Peyer's patch (tissue), 4 donors: ENCODE measurements at regions not wholly inside any gene's neighbourhood (a gene's known extent, or its start where the extent isn't known, plus 50 kb on each side); places are given as distances from the start of the nearest gene placed in this dataset.

Source experiments
- DNase-seq, 3 donors: peaks; one replicate each; pipeline ENCODE4 v3.0.0-alpha.2; 2017 to 2019
- H3K27ac ChIP-seq, 4 donors: fragments of 200-600 bp; sonication (generic); one replicate each; pipeline ENCODE4 v1.5.1; 2016 to 2019
- H3K27me3 ChIP-seq, 2 donors: fragments of 200-600 bp; sonication (generic); one replicate each; pipeline ENCODE4 v1.5.1; 2019
- H3K36me3 ChIP-seq, 3 donors: fragments of 200-600 bp; sonication (generic); one replicate each; pipeline ENCODE4 v1.5.1; 2016 to 2019
- H3K4me1 ChIP-seq, 4 donors: fragments of 200-600 bp; sonication (generic); one replicate each; pipeline ENCODE4 v1.5.1; 2016 to 2019
- H3K4me3 ChIP-seq, 4 donors: fragments of 200-600 bp; sonication (generic); 1 replicate in 3 of 4; 2 replicates in 1 of 4; pipeline ENCODE4 v1.5.1; 2016 to 2019; ENCODE audit warnings: mild to moderate bottlenecking in 1 of 4
- H3K9me3 ChIP-seq, 4 donors: fragments of 200-600 bp; sonication (generic); one replicate each; pipeline ENCODE4 v1.5.1; 2016 to 2019; ENCODE audit warnings: mild to moderate bottlenecking in 1 of 4
- CTCF ChIP-seq, 6 experiments: fragments of 450-650 bp in 4 of 6; fragments of 200-600 bp in 2 of 6; sonication (generic) in 1 of 6; IDR thresholded peaks; one replicate each; pipeline ENCODE4 v1.5.1; 2017 to 2019; ENCODE audit warnings: antibody characterized with exemption in 6 of 6, mild to moderate bottlenecking in 3 of 6, moderate library complexity in 1 of 6
- POLR2A ChIP-seq, 2 donors: fragments of 450-650 bp; IDR thresholded peaks; one replicate each; pipeline ENCODE4 v1.5.1; 2017; ENCODE audit warnings: antibody characterized with exemption in 2 of 2, mild to moderate bottlenecking in 2 of 2, moderate library complexity in 2 of 2

GRCh38 chr15:89397653-89398023 is 63.0 kb upstream of the POLG start:
- H3K4me3 ChIP-seq = no peak overlapping the region
- no peak for TF ChIP-seq CTCF (IDR thresholded peaks at IDR 0.05)
- no peak for TF ChIP-seq POLR2A (IDR thresholded peaks at IDR 0.05)
- H3K36me3 ChIP-seq = no peaks in the 10 kb centered on the region
- no peak for DNase-seq
- no peak overlapping the region for H3K27ac ChIP-seq
- peaks cover 0 to 23% of the 10 kb centered on the region in 2 donors for H3K27me3 ChIP-seq
- H3K9me3 ChIP-seq = no peaks in the 10 kb centered on the region
- peaks cover 0 to 15% (median 9%) of the 10 kb centered on the region in 4 donors for H3K4me1 ChIP-seq

- H3K27me3 ChIP-seq = peaks cover 0 to 23% of the 10 kb centered on the region in 2 donors
- no peak for TF ChIP-seq POLR2A (IDR thresholded peaks at IDR 0.05)
- TF ChIP-seq CTCF (IDR thresholded peaks at IDR 0.05) = no peak
These were observed 62.4 kb upstream of the POLG start for GRCh38 chr15:89396723-89397652.

GRCh38 chr15:89395996-89396395 is 61.4 kb upstream of the POLG start:
- Histone ChIP-seq H3K4me1 (peaks cover 0 to 15% (median 9%) of the 10 kb centered on the region in 4 donors), H3K4me3 (no peak overlapping the region), H3K27me3 (peaks cover 0 to 16% of the 10 kb centered on the region in 2 donors), H3K9me3 (no peaks in the 10 kb centered on the region), H3K27ac (no peak overlapping the region), H3K36me3 (no peaks in the 10 kb centered on the region)
- TF ChIP-seq CTCF (IDR thresholded peaks at IDR 0.05) = no peak
- no peak for TF ChIP-seq POLR2A (IDR thresholded peaks at IDR 0.05)
- peak in 1 of 3 donors; percentile 27 for DNase-seq

More at GRCh38 chr15:89396723-89397652, 62.4 kb upstream of the POLG start:
- no peak overlapping the region for H3K27ac ChIP-seq
- no peaks in the 10 kb centered on the region for H3K36me3 ChIP-seq
- peaks cover 0 to 15% (median 9%) of the 10 kb centered on the region in 4 donors for H3K4me1 ChIP-seq
- peak in 1 of 3 donors; percentile 11 for DNase-seq
- H3K9me3 ChIP-seq = no peaks in the 10 kb centered on the region
- no peak overlapping the region for H3K4me3 ChIP-seq

- peak in 1 of 3 donors; percentile 11 for DNase-seq
- TF ChIP-seq CTCF (IDR thresholded peaks at IDR 0.05) (no peak), POLR2A (IDR thresholded peaks at IDR 0.05) (no peak)
- Histone ChIP-seq H3K27me3 (peaks cover 0 to 16% of the 10 kb centered on the region in 2 donors), H3K9me3 (no peaks in the 10 kb centered on the region), H3K4me3 (no peak overlapping the region), H3K27ac (no peak overlapping the region), H3K4me1 (peaks cover 0 to 15% (median 8%) of the 10 kb centered on the region in 4 donors), H3K36me3 (no peaks in the 10 kb centered on the region)
These were observed 60.8 kb upstream of the POLG start for GRCh38 chr15:89395461-89395871.

GRCh38 chr15:89395031-89395430 is 60.4 kb upstream of the POLG start:
- Histone ChIP-seq H3K4me1 (peaks cover 0 to 11% (median 5%) of the 10 kb centered on the region in 4 donors), H3K27ac (no peak overlapping the region), H3K4me3 (no peak overlapping the region), H3K36me3 (no peaks in the 10 kb centered on the region), H3K27me3 (peaks cover 0 to 12% of the 10 kb centered on the region in 2 donors), H3K9me3 (no peaks in the 10 kb centered on the region)
- no peak for DNase-seq
- TF ChIP-seq CTCF (IDR thresholded peaks at IDR 0.05) (no peak), POLR2A (IDR thresholded peaks at IDR 0.05) (no peak)
